ENCODE measurements at regions not wholly inside any gene's neighbourhood (a gene's known extent, or its start where the extent isn't known, plus 50 kb on each side); places are given as distances from the start of the nearest gene placed in this dataset.

GRCh38 chr20:60928341-60928740, 323.7 kb upstream of the CDH4 start:
- POLR2A ChIA-PET (ENCODE audit: unreplicated experiment) = no interaction called here
- no peak overlapping the region for H3K4ac ChIP-seq (ENCODE audit: low read depth, low read length)
- H3K27me3 ChIP-seq (ENCODE audit: control insufficient read depth, insufficient read depth, low read length) = no peaks in the 10 kb centered on the region
- no peaks in the 10 kb centered on the region for H3K36me3 ChIP-seq (ENCODE audit: control insufficient read depth, insufficient read depth, low read length)
- no peaks in the 10 kb centered on the region for H3K4me1 ChIP-seq (ENCODE audit: control insufficient read depth, insufficient read depth, low read length)
- H4K8ac ChIP-seq (ENCODE audit: low read depth in 2 of 2, low read length in 2 of 2) = no peak overlapping the region
- no peaks in the 10 kb centered on the region for H4K20me1 ChIP-seq (ENCODE audit: insufficient read depth, low read length)
- no peak overlapping the region for H4K91ac ChIP-seq (ENCODE audit: insufficient read depth, low read depth, low read length)
- H3K14ac ChIP-seq (replicated peaks; ENCODE audit: low read depth, low read length) = no peak overlapping the region
- H3K4me2 ChIP-seq (ENCODE audit: low read depth, low read length) = no peak overlapping the region
- no peak overlapping the region for H3K9ac ChIP-seq (ENCODE audit: low read depth, low read length)
- H3K18ac ChIP-seq (ENCODE audit: low read depth, low read length) = no peak overlapping the region
- no peak overlapping the region for H2AK9ac ChIP-seq (replicated peaks; ENCODE audit: low read depth, low read length, poor library complexity)
- H2BK15ac ChIP-seq (ENCODE audit: low read depth, low read length) = no peak overlapping the region
- dilution Hi-C loops (cut with HindIII; ENCODE audit: low sequenced_read_pairs, unreplicated experiment) = no loop called here
- H3K79me1 ChIP-seq (ENCODE audit: low read depth in 1 of 2, low read length in 2 of 2) = no peaks in the 10 kb centered on the region
- no peak overlapping the region for H2BK20ac ChIP-seq (ENCODE audit: low read depth, low read length)
- H2BK120ac ChIP-seq (ENCODE audit: low read depth, low read length) = no peak overlapping the region
- no peaks in the 10 kb centered on the region for H3K9me1 ChIP-seq (ENCODE audit: insufficient read depth, low read length)
- ATAC-seq (ENCODE audit: low read depth) (no peak), DNase-seq (no peak)
- in situ Hi-C loops (cut with MboI; ENCODE audit: low sequenced_read_pairs) = no loop called here
- WGBS, 2 experiments (ENCODE audit: extremely low coverage in 2 of 2, insufficient read length in 1 of 2) = 40% methylated on average over 1 of the region's 1 CpG; no CpG with 5 or more reads in 1 of the 2 experiments
- no peak overlapping the region for H2AFZ ChIP-seq (replicated peaks; ENCODE audit: low read length, poor library complexity)
- CTCF ChIA-PET = no interaction called here
- no peak overlapping the region for H4K5ac ChIP-seq (ENCODE audit: low read depth, low read length)
- BruUV-seq (replicated peaks) = no TSS peak
- intact Hi-C loops (cut with micrococcal nuclease) = no loop called here
- H3K27ac ChIP-seq (ENCODE audit: insufficient read depth, low read length) = no peak overlapping the region
- H3K4me3 ChIP-seq (ENCODE audit: insufficient read depth, low read depth, low read length) = no peak overlapping the region
- no peak overlapping the region for H2AK5ac ChIP-seq (ENCODE audit: low read depth, low read length)
- H3K9me3 ChIP-seq (ENCODE audit: control insufficient read depth, insufficient read depth, low read length) = peaks cover 5% of the 10 kb centered on the region; the same call in 1 of the 2 replicates
- no peak overlapping the region for H3K56ac ChIP-seq (ENCODE audit: extremely low read depth, insufficient read depth, low read length)
- TF ChIP-seq POLR2A (IDR thresholded peaks at IDR 0.05; ENCODE audit: low read depth, low read length) (no peak), NFE2L2 (IDR thresholded peaks at IDR 0.05; ENCODE audit: low read depth, low read length) (no peak), FOS (IDR thresholded peaks at IDR 0.05; ENCODE audit: low read depth, low read length) (no peak), MXI1 (IDR thresholded peaks at IDR 0.05; ENCODE audit: borderline replicate concordance, low read depth, low read length) (no peak)
- no peak overlapping the region for H3K23ac ChIP-seq (ENCODE audit: low read depth, low read length)
- no peak overlapping the region for H2BK5ac ChIP-seq (ENCODE audit: low read depth, low read length, poor library complexity, severe bottlenecking)
